ENCODE measurements at regions not wholly inside any gene's neighbourhood (a gene's known extent, or its start where the extent isn't known, plus 50 kb on each side); places are given as distances from the start of the nearest gene placed in this dataset.
A peak's percentile ranks its signal among the peaks of the same experiment; 100 is the strongest.

- Histone ChIP-seq H3K23ac (ENCODE audit: low read length in 2 of 2) (no peak overlapping the region), H3K14ac (ENCODE audit: low read length in 2 of 2) (no peak overlapping the region), H3K18ac (ENCODE audit: low read depth in 1 of 2, low read length in 2 of 2) (no peak overlapping the region), H3K9me3 (ENCODE audit: control insufficient read depth, low read length) (peaks cover under 1% of the 10 kb centered on the region), H2BK12ac (ENCODE audit: low read length in 2 of 2) (no peak overlapping the region), H3K4me2 (ENCODE audit: low read length, poor library complexity, severe bottlenecking) (no peak overlapping the region), H3K27me3 (ENCODE audit: control insufficient read depth in 1 of 2, insufficient read depth in 1 of 2, low read length in 2 of 2) (no peaks in the 10 kb centered on the region), H2AK5ac (ENCODE audit: low read length, severe bottlenecking) (no peak overlapping the region), H3K4me3 (ENCODE audit: insufficient read depth in 1 of 2, low read depth in 1 of 2, low read length in 2 of 2) (no peak overlapping the region), H3K79me1 (replicated peaks; ENCODE audit: low read length, poor library complexity, severe bottlenecking) (no peaks in the 10 kb centered on the region), H3K27ac (ENCODE audit: low read length, poor library complexity, severe bottlenecking) (no peak overlapping the region), H4K8ac (ENCODE audit: low read length) (no peak overlapping the region), H2BK5ac (ENCODE audit: low read depth, low read length, poor library complexity, severe bottlenecking) (no peak overlapping the region), H3K4me1 (ENCODE audit: control insufficient read depth, insufficient read depth, low read depth, low read length) (no peaks in the 10 kb centered on the region), H2AFZ (ENCODE audit: low read depth, low read length) (no peak overlapping the region), H4K91ac (ENCODE audit: low read length) (no peak overlapping the region), H3K4ac (ENCODE audit: low read depth in 1 of 2, low read length in 2 of 2) (no peak overlapping the region), H2BK15ac (ENCODE audit: low read depth, poor library complexity, severe bottlenecking) (no peak overlapping the region), H2BK120ac (ENCODE audit: low read depth, low read length) (no peak overlapping the region), H3K9ac (ENCODE audit: low read length) (no peak overlapping the region), H3K36me3 (ENCODE audit: control insufficient read depth in 1 of 2, insufficient read depth in 2 of 2, low read depth in 1 of 2, low read length in 2 of 2) (no peaks in the 10 kb centered on the region)
- WGBS: 89% methylated on average over 1 of the region's 1 CpG
- DNase-seq: no peak
Measured at GRCh38 chr9:29945012-29945411, 2371.7 kb upstream of the C9orf72 start.

GRCh38 chr9:29958469-29958868, 2385.2 kb upstream of the C9orf72 start:
- Histone ChIP-seq H4K8ac (ENCODE audit: low read length) (no peak overlapping the region), H3K18ac (ENCODE audit: low read depth in 1 of 2, low read length in 2 of 2) (no peak overlapping the region), H3K4me1 (ENCODE audit: control insufficient read depth, insufficient read depth, low read depth, low read length) (no peaks in the 10 kb centered on the region), H2AK5ac (ENCODE audit: low read length, severe bottlenecking) (no peak overlapping the region), H3K23ac (ENCODE audit: low read length in 2 of 2) (no peak overlapping the region), H2BK12ac (ENCODE audit: low read length in 2 of 2) (no peak overlapping the region), H4K91ac (ENCODE audit: low read length) (no peak overlapping the region), H3K27me3 (ENCODE audit: control insufficient read depth in 1 of 2, insufficient read depth in 1 of 2, low read length in 2 of 2) (no peaks in the 10 kb centered on the region), H3K27ac (ENCODE audit: low read length, poor library complexity, severe bottlenecking) (no peak overlapping the region), H3K79me1 (replicated peaks; ENCODE audit: low read length, poor library complexity, severe bottlenecking) (no peaks in the 10 kb centered on the region), H2AFZ (ENCODE audit: low read depth, low read length) (no peak overlapping the region), H2BK5ac (ENCODE audit: low read depth, low read length, poor library complexity, severe bottlenecking) (no peak overlapping the region), H3K4me2 (ENCODE audit: low read length, poor library complexity, severe bottlenecking) (no peak overlapping the region), H3K4me3 (ENCODE audit: insufficient read depth in 1 of 2, low read depth in 1 of 2, low read length in 2 of 2) (no peak overlapping the region), H2BK15ac (ENCODE audit: low read depth, poor library complexity, severe bottlenecking) (no peak overlapping the region), H3K9me3 (ENCODE audit: control insufficient read depth, low read length) (no peaks in the 10 kb centered on the region), H3K4ac (ENCODE audit: low read depth in 1 of 2, low read length in 2 of 2) (no peak overlapping the region), H3K36me3 (ENCODE audit: control insufficient read depth in 1 of 2, insufficient read depth in 2 of 2, low read depth in 1 of 2, low read length in 2 of 2) (no peaks in the 10 kb centered on the region), H3K14ac (ENCODE audit: low read length in 2 of 2) (no peak overlapping the region), H3K9ac (ENCODE audit: low read length) (no peak overlapping the region), H2BK120ac (ENCODE audit: low read depth, low read length) (no peak overlapping the region)
- WGBS: 80% methylated on average over 1 of the region's 2 CpGs
- DNase-seq: peak; percentile 29

GRCh38 chr9:29965834-29966233, 2392.6 kb upstream of the C9orf72 start:
- Histone ChIP-seq H2AK5ac (ENCODE audit: low read length, severe bottlenecking) (no peak overlapping the region), H3K18ac (ENCODE audit: low read depth in 1 of 2, low read length in 2 of 2) (no peak overlapping the region), H4K91ac (ENCODE audit: low read length) (no peak overlapping the region), H3K14ac (ENCODE audit: low read length in 2 of 2) (no peak overlapping the region), H3K9me3 (ENCODE audit: control insufficient read depth, low read length) (no peaks in the 10 kb centered on the region), H2BK15ac (ENCODE audit: low read depth, poor library complexity, severe bottlenecking) (no peak overlapping the region), H2AFZ (ENCODE audit: low read depth, low read length) (no peak overlapping the region), H3K36me3 (ENCODE audit: control insufficient read depth in 1 of 2, insufficient read depth in 2 of 2, low read depth in 1 of 2, low read length in 2 of 2) (no peaks in the 10 kb centered on the region), H3K4me1 (ENCODE audit: control insufficient read depth, insufficient read depth, low read depth, low read length) (no peaks in the 10 kb centered on the region), H2BK5ac (ENCODE audit: low read depth, low read length, poor library complexity, severe bottlenecking) (no peak overlapping the region), H3K4ac (ENCODE audit: low read depth in 1 of 2, low read length in 2 of 2) (no peak overlapping the region), H3K4me3 (ENCODE audit: insufficient read depth in 1 of 2, low read depth in 1 of 2, low read length in 2 of 2) (no peak overlapping the region), H3K27me3 (ENCODE audit: control insufficient read depth in 1 of 2, insufficient read depth in 1 of 2, low read length in 2 of 2) (no peaks in the 10 kb centered on the region), H3K79me1 (replicated peaks; ENCODE audit: low read length, poor library complexity, severe bottlenecking) (no peaks in the 10 kb centered on the region), H3K9ac (ENCODE audit: low read length) (no peak overlapping the region), H4K8ac (ENCODE audit: low read length) (no peak overlapping the region), H2BK120ac (ENCODE audit: low read depth, low read length) (no peak overlapping the region), H3K23ac (ENCODE audit: low read length in 2 of 2) (no peak overlapping the region), H3K4me2 (ENCODE audit: low read length, poor library complexity, severe bottlenecking) (no peak overlapping the region), H2BK12ac (ENCODE audit: low read length in 2 of 2) (no peak overlapping the region), H3K27ac (ENCODE audit: low read length, poor library complexity, severe bottlenecking) (no peak overlapping the region)
- no peak for DNase-seq
- WGBS: 88% methylated on average over 2 of the region's 6 CpGs

- DNase-seq: peak; percentile 90
- no peaks in the 10 kb centered on the region for H3K9me3 ChIP-seq (ENCODE audit: control insufficient read depth, low read length)
- no peak overlapping the region for H3K14ac ChIP-seq (ENCODE audit: low read length in 2 of 2)
- no peaks in the 10 kb centered on the region for H3K36me3 ChIP-seq (ENCODE audit: control insufficient read depth in 1 of 2, insufficient read depth in 2 of 2, low read depth in 1 of 2, low read length in 2 of 2)
- H3K23ac ChIP-seq (ENCODE audit: low read length in 2 of 2): no peak overlapping the region
- no peak overlapping the region for H2AFZ ChIP-seq (ENCODE audit: low read depth, low read length)
- no peak overlapping the region for H2BK12ac ChIP-seq (ENCODE audit: low read length in 2 of 2)
- H2BK120ac ChIP-seq (ENCODE audit: low read depth, low read length): no peak overlapping the region
- H3K4ac ChIP-seq (ENCODE audit: low read depth in 1 of 2, low read length in 2 of 2): no peak overlapping the region
- H3K27ac ChIP-seq (ENCODE audit: low read length, poor library complexity, severe bottlenecking): no peak overlapping the region
- H2BK5ac ChIP-seq (ENCODE audit: low read depth, low read length, poor library complexity, severe bottlenecking): no peak overlapping the region
- H3K9ac ChIP-seq (ENCODE audit: low read length): no peak overlapping the region
- no peak overlapping the region for H4K91ac ChIP-seq (ENCODE audit: low read length)
- H3K18ac ChIP-seq (ENCODE audit: low read depth in 1 of 2, low read length in 2 of 2): no peak overlapping the region
- H3K4me3 ChIP-seq (ENCODE audit: insufficient read depth in 1 of 2, low read depth in 1 of 2, low read length in 2 of 2): no peak overlapping the region
- no peaks in the 10 kb centered on the region for H3K4me1 ChIP-seq (ENCODE audit: control insufficient read depth, insufficient read depth, low read depth, low read length)
- H3K4me2 ChIP-seq (ENCODE audit: low read length, poor library complexity, severe bottlenecking): no peak overlapping the region
- H3K79me1 ChIP-seq (replicated peaks; ENCODE audit: low read length, poor library complexity, severe bottlenecking): no peaks in the 10 kb centered on the region
- no peak overlapping the region for H4K8ac ChIP-seq (ENCODE audit: low read length)
- 25% methylated on average over 2 of the region's 2 CpGs for WGBS
- H3K27me3 ChIP-seq (ENCODE audit: control insufficient read depth in 1 of 2, insufficient read depth in 1 of 2, low read length in 2 of 2): no peaks in the 10 kb centered on the region
- no peak overlapping the region for H2BK15ac ChIP-seq (ENCODE audit: low read depth, poor library complexity, severe bottlenecking)
- no peak overlapping the region for H2AK5ac ChIP-seq (ENCODE audit: low read length, severe bottlenecking)
Measured at GRCh38 chr9:29966247-29966646, 2393.0 kb upstream of the C9orf72 start.
